ENCODE measurements at regions not wholly inside any gene's neighbourhood (a gene's known extent, or its start where the extent isn't known, plus 50 kb on each side); places are given as distances from the start of the nearest gene placed in this dataset.

GRCh38 chr3:177385831-177386301, 188.6 kb upstream of the TBL1XR1 start:
- no peak for TF ChIP-seq CTCF (IDR thresholded peaks at IDR 0.05; ENCODE audit: low read length)
- TF ChIP-seq EZH2 (optimal IDR thresholded peaks at IDR 0.05; ENCODE audit: low read depth, low read length), result no peak

All from MM.1S (cell line).